OCI-LY3 (cell line): ENCODE measurements at regions not wholly inside any gene's neighbourhood (a gene's known extent, or its start where the extent isn't known, plus 50 kb on each side); places are given as distances from the start of the nearest gene placed in this dataset.

Experiments used
- EZH2phosphoT487 ChIP-seq: fragments of 200-600 bp; shearing (Covaris generic); IDR thresholded peaks from 2 replicates; pipeline ENCODE4 v1.6.1; 2018; ENCODE audit warnings: antibody characterized with exemption, mixed run types, low read depth
- TF ChIP-seq, protein P1 (sequence below): fragments of 200-600, 300-600 bp; sonication (generic); IDR thresholded peaks from 2 replicates; pipeline ENCODE4 v1.5.1; 2014; ENCODE audit warnings: antibody characterized with exemption, low read length, low read depth

DNA sequence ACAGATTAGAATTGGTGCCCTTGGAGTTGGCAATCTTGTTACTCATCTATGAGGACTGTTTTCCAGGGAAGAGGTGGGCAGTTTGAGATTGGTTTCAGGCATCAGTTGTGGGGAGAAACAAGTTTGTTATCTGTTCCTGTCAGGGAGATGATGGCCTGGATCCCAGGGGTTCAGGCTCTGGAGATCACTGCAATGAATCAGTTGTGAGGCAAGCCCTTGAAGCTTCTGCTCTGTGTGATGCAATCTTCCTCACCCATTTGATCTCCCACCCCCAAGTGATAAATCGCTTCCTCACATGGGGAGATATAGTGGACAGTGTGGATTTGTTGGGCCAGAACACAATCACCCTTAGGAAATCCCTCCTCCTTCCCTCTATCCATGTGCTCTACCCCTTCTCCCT is 276.6 kb upstream of the LRTM1 start:
- TF ChIP-seq, protein P1, sequence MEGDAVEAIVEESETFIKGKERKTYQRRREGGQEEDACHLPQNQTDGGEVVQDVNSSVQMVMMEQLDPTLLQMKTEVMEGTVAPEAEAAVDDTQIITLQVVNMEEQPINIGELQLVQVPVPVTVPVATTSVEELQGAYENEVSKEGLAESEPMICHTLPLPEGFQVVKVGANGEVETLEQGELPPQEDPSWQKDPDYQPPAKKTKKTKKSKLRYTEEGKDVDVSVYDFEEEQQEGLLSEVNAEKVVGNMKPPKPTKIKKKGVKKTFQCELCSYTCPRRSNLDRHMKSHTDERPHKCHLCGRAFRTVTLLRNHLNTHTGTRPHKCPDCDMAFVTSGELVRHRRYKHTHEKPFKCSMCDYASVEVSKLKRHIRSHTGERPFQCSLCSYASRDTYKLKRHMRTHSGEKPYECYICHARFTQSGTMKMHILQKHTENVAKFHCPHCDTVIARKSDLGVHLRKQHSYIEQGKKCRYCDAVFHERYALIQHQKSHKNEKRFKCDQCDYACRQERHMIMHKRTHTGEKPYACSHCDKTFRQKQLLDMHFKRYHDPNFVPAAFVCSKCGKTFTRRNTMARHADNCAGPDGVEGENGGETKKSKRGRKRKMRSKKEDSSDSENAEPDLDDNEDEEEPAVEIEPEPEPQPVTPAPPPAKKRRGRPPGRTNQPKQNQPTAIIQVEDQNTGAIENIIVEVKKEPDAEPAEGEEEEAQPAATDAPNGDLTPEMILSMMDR: no peak
- TF ChIP-seq EZH2phosphoT487: no peak
